ENCODE measurements at regions not wholly inside any gene's neighbourhood (a gene's known extent, or its start where the extent isn't known, plus 50 kb on each side); places are given as distances from the start of the nearest gene placed in this dataset.

DNA sequence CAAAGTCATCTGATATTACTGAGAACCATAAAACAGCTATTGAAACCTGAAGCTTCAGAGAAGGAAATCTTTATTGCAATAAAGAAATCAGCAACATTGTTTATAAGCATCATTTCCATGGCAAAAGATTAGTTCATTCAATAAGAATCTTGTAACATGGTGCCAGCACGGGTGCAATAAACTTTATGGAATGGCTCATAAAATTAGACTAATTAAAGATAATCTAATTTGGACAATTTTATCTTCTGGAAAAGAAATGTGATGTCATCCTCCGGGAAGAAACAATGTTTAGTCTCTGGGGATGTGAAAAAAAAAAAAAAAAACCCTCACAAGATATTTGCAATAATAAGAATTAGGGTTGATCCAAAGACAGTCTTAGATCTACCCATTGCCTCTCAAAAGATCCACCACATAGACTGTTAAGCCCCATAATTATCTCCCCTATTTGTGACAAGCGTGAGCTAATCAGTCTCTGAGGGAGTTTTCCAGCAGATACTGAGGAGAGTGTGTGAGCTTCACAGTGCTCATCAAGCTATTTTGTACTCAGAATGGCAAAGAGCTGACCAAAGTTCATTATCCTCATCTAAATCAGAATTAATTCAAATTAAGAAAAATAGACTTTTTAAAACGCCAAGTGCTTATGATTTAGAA, 297.0 kb upstream of the EDNRB start:
- no peak for DNase-seq

DNA sequence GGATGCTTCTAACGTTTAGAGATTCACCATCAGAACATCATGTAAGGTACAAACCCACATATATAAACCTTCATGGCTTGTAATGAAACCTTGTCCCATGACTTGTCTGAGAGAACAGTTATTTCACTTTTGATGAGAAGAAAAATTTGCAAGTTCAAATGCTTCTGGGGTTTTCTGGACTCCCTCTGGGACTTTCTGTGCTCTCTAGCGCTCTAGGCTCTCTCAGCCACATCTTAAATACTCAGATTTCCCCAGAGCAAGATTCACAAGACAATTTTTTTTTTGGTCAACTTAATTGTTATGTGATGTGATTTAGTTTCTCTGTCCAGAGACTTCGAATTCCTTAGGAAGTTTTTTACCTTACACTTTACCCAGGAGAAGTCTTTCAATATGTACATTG, 282.8 kb upstream of the EDNRB start:
- DNase-seq, result no peak

DNA sequence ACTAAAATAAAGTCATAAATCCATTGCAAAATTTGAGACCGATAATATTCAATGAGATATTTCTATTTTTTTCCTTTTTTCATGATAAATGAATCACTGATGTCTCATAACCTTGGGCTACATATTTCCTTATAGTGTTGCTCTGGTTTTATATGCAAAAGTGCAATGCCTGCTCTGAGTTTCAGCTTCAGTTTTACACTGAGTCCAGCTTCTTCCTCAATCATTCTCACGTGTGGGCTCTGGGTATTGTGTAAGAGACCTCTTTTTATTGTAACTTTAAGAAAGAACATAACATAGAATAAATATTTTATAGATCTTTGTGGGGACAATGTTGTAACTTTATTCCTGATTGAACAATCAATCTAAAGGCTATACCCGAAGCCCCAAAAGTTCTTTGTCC, 280.2 kb upstream of the EDNRB start:
- DNase-seq, result no peak

DNA sequence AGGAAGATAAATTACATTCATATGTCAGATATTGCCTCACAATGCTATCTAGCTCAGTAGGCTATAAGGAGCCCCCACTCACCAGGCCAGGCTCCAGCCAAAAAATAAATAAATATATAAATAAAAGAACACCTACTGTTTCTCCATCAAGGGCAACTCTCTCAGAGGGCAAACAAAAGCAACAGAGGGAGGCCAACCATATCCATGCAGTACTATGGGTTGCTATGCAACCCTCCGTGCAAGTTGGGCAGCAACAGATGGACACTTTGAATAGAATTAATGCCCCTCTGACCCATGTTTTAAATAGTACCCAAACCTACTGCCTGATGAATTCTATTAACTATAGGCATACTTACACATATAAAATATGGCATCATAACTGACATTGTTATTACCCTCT, 279.8 kb upstream of the EDNRB start:
- DNase-seq, result no peak

DNA sequence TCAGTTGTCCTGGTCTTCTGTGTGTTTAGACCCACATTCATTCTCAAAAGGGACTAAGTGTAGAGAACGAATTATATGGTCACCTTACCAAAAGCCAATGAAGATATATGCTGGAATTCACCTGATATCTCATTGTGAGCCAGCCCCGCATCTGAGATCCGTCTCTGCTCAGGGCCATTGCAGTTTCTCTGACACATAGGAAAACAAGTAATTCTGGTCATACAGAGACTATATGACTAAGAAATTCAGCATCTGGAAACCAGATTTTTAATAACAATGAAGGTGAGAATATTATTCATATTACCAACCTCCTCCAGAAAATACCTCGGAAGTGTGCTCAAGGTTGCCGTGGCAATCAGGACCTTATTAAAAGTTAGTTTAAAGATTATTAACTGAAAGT, 278.6 kb upstream of the EDNRB start:
- DNase-seq, result no peak

DNA sequence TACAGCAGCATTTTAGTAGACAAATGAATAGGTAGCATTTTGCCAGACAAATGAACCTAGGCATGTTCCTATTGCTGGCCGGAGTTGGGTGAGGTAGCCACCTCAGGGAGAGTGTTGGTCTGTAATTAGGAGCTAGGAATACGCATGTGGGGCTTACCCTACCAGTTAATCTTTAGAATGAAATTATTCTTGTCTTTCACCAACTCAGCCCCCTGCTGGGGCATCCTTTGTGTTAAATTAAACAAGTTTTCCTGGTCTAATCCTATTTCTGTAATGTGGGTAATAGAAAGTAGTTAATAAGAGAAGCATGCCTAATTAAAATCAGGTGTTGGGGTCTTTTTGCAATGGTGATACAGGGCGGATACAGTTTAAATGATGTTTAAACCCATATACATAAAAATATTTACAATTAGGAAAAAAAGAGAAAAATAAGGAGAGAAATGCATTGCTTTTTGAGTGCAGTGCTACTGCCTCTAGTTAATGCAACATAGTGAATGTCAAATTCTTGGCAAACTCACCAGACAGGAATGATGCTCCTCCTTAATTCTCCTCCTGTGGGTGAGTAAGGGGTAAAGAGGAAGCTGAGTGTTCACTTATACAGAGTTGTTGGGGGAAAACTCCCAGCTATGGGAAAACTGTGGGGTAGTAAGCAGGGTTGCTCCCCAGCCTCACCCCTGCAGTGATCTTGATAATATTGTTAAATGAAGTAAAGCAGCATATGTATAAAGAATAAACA, 276.4 kb upstream of the EDNRB start:
- DNase-seq, result no peak

DNA sequence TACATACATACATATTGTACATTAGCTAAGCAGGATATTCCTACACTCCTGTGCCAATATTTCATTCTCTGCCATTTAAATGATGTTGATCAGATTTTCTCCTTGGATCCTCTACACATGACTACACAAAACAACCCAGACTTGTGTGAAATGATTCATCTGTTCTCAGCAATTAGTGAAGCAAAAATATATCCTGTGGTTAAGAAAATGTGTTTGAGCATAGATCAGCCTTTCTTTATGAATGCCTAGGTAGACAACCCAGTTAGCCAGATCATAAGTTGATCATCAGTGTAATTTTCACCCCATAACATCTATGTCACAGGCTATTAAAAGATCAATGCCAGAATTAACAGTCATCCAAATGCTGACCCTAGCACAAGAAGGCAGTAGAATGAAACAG, 275.2 kb upstream of the EDNRB start:
- no peak for DNase-seq

DNA sequence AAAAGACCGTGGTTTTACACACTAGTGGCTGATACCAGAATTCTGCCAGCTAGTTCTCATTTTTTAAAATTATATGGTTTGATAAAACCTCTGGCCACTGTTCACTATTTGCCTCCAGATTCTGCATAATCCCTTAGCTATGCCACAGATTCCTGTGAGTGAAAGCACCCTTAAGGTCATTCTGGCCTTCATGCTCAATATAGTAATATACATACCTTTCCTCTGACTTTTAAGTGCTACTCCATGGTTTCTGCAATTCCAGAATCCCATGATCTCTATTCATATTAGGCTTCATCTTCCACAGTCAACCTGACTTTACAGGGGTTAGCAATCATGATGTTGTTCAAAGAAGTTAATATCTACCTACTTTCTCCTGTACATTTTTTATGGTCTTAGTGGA, 274.1 kb upstream of the EDNRB start:
- no peak for DNase-seq

DNA sequence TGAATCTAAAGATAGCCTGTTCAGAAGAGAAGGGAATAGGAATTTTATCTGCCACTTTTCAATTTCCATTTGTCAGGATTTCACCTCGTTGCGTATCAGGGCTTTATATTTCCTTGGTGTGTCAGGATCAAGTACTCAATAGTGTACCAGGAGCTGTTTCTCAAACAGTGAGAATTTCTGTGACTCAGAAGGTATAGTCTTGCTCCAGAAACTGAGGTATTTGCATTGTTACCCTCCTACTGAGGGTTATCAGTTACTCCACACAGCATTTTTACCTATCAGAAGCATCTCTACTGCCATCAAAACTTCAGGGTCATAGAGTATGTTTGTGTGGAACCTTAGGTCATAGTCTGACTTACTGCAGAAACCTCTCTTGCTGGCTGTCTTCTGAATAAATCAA, 271.7 kb upstream of the EDNRB start:
- DNase-seq, result no peak

DNA sequence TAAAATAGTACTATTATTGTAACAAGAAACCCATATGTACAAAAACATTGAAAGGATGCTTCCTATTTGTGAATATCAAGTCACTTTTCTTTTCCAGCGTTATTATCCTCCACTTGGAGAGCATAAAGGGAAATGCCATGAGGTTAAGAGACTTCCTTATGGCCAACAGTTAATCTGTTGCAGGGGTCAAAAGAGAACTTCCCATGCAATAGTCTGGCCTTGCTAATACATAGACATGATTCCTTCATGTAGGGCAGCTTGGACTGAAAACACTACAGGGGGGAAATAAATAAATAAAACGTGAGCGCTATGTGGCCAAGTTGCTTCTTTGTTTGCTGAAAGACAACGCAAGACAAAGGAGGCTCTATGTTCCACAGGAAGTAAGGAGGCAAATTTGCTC, 269.1 kb upstream of the EDNRB start:
- DNase-seq, result no peak

DNA sequence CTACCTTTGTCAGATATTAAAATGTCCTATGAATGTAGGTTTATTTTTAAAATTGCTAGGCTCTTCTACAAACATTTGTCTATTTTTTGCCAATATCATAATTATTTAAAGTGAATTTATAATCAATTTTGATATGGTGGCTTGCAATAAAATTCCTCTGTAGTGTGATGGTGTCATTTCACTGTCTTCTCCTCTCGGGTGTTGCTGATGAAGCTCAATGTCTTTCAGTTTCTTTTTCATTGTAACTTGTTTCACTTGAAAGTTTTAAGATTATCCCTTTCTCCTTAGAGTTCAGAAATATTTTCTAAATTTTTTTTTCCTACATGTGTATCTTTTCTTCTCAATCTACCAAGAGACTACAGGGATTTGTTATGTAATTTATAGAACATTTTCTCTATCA, 267.1 kb upstream of the EDNRB start:
- DNase-seq, result no peak

DNA sequence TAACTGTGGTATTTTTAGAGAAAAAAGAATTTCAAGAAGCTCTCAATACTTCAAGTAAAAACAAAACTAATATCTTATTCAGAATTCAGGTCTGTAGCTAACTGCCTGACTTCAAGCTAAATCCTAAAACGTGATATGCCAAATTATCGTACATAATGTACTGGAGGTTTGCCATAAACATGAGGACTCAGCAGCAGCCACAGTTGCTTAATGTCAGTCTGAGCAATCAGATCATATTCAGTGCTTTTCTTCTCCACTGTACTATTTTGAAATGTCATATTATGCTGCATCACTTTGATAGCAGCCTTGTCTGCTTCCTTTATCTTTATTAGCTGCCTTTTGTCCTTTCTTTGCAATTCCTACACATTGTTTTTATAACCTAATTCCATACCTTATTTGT, 265.1 kb upstream of the EDNRB start:
- no peak for DNase-seq

DNA sequence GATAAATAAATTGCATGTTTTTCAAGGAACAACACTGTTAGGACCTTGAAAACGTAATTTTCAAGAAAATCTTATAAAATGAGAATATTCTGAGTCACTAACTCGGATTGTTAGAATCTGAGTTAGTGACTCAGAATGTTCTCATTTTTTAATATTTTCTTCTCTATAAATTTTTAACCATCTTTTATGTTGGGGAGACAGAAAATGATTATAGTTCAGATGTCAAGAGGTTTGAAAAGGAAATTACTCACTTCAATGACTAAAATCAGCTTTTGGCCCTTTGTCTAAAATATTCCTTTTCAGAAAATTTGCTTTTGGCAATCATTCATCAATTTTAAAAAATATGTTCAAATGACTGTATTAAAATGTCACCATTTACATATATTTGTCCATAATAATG, 264.2 kb upstream of the EDNRB start:
- no peak for DNase-seq

DNA sequence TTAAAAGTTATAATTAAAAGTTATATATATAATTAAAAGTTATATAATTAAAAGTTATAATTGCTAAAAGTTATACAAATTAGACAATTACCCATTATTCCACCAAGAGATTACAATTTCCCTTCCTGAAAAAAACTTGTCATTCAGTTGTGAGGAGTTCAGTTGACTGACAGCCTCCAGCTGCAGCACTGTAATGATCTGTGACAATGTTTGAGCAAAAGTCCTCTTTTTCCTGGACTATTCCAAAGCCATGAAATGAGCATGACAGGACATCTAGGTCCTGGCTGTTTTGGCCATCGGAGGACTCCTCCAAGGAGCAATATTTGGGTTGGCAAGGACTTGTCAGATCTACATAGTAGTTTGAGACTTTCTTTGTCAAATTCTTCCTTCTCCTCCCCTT, 258.7 kb upstream of the EDNRB start:
- no peak for DNase-seq

DNA sequence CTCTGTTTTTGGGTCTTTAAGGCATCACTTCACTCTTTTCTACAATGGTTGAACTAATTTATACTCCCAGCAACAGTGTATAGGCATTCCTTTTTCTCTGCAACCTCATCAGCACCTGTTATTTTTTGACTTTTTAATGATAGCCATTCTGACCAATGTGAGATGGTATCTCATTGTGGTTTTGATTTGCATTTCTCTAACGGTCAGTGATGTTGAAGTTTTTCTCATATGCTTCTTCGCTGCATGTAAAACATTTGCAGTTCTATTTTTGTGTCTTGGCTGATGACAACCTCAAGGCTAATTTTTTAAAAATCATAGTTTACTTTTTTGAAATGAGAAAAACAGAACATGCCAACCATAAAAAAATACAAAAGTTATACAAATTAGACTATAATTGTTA, 258.2 kb upstream of the EDNRB start:
- DNase-seq, result no peak

DNA sequence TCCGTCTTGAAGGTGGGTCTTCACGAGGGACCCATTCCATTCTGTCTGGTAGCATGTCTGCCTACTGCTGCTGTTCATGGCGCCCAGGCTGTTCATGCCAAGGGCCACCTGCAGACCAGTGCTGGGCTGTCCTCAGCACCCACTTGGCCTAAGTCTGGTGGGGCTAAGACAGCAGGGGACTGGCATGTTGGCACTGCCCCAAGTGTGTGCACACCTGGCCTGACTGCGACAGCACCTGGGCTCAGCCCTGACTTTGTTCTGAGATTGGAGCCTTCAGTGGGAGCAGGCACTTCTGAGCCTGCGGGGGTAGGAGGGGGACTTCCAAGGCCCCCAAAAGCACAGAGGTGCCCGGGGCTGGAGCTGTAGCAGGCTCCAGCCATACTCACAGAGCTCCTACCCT, 250.8 kb upstream of the EDNRB start:
- DNase-seq, result no peak

DNA sequence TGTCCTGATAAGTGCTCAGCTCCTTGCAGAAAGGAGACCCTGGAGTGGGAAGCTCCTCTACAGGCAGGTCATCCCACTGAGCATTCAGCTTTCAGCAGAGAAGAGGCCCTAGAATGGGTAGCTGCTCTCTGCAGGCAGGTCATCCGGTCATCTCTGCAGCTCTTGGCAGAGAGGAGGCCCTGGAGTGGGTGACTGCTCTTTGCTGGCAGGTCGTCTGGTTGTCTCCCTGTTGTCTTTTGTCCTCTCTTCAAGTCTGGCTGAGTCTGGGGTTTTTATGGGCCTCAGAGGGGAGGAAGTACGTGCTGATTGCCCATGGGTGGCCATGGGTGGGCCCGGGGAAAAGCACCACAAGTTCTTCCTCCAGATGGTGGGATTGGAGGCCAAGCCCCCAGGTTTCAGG, 250.3 kb upstream of the EDNRB start:
- DNase-seq, result no peak

DNA sequence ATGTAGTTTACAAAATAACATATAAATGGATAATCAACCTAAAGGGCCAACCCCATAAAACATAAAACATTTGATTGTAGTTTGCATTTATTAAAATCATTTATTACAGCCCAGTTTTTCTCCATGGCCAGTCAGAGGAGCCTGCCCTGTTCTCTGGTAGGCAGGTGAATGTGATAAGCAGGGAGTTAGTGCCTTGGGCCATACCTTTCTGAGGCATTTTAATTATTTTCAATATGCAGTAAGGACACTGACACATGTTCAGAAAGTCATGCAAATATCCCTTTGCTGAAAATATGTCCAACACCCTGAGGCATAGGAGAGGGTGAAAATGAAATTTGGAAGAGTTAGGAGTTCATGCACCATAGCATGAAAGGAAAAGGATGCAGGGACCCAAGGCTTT, 242.6 kb upstream of the EDNRB start:
- no peak for DNase-seq

DNA sequence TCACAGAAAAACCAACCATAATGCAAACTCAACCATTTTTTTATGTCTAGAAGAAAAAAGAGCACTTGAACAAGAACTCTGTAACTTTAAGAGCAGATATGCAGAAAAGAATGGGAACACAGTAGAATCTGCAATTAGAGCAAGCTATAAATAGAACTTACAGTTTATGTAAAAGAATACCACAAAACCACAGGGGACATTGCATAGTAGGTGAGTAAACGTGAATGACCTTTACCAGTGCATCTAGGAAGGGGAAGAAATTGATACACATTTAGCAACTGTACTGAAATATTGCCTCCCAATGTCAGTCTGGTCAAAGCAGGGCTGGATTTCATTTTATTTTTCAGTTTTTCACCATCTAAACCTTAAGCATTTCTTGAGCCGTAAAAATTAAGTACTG, 242.2 kb upstream of the EDNRB start:
- no peak for DNase-seq

DNA sequence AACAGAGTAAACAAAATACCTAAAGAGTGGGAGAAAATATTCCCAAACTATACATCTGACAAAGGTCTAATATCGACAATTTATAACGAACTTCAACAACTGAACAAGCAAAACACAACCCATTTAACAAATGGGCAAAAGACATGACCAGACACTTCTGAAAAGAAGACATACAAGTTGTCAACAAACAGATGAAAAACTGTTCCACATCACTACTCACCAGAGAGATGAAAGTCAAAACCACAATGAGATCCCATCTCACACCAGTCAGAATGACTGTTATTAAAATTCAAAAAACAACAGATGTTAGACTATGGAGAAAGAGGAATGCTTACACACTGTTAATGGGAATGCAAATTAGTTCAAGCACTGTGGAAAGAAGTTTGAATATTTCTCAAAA, 233.8 kb upstream of the EDNRB start:
- no peak for DNase-seq

DNA sequence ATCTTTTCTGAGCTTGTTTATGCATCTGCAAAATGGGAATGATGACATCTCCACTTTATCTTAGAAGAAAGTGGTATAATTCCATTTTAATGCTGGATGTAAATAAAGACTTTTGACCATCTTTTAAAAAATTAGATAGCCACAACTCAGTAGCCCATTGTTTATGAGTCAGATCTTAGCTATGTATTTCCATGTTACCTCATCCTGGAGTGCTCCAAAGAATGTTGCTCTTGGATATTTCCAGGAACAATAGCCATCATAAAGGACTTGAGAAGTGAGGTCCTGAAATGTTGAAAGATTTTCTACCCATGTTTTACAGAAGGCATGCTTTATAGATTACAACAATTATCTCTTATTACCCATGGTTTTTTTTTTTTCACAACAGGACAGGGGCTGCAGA, 229.3 kb upstream of the EDNRB start:
- DNase-seq, result no peak

DNA sequence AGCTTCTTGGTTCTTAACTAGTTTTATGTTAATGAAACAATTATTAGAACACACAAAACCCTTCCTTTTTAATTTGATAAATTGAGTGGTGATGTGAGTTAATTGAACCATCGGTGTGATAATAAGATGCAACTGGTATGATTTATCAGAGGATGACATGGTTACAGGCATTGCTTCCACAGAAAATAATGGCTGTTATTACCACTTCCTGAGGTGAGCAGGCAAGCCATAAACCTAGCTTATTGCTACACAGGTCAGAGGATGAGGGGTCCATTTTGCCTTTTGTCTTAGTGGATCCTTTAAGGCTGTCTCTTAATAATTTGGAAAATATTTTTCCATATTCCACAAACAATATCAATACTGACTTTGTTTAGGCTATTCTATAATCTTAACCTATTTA, 226.6 kb upstream of the EDNRB start:
- no peak for DNase-seq

DNA sequence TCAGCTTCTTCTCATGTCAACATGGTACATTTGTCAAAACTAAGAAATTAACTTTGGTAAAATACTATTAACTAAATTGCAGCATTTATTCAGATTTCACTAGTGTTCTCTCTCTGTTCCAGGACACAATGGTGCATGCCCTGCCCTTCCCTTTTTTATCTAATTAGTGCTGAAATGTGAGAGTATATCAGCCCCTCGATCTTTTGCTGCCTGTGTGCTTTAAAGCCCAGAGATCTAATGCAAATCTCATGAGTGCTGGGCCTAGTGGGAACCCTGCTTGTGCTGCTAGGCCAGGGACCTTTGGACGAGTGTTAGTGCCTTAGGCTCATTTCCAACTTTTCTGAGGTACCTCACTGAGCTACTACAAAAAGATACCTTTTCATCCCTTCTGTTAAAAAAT, 221.1 kb upstream of the EDNRB start:
- DNase-seq, result no peak

DNA sequence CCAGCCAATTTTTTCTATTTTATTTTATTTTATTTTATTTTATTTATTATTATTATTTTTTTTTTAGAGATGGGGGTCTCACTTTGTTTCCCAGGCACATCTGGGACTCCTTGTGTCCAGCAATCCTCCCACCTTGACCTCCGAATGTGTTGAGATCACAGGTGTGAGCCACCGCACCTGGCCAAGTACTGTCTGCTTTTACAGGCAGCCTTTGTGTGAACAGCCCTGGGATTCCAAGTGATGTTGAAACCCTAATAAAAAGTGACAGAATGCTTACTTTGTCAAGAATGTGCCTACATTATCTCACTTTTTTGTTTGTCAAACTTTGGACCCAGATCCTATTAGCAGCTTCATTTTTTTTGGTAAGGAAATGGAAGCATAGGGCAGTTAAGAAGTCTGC, 220.1 kb upstream of the EDNRB start:
- no peak for DNase-seq
